ENCODE measurements at regions not wholly inside any gene's neighbourhood (a gene's known extent, or its start where the extent isn't known, plus 50 kb on each side); places are given as distances from the start of the nearest gene placed in this dataset.

GRCh38 chr1:223048026-223048425 lies 95.0 kb downstream of the TLR5 start:
- no peak for DNase-seq (ENCODE audit: low read depth)

GRCh38 chr1:223052462-223052861 lies 90.6 kb downstream of the TLR5 start:
- TF ChIP-seq, protein P1, sequence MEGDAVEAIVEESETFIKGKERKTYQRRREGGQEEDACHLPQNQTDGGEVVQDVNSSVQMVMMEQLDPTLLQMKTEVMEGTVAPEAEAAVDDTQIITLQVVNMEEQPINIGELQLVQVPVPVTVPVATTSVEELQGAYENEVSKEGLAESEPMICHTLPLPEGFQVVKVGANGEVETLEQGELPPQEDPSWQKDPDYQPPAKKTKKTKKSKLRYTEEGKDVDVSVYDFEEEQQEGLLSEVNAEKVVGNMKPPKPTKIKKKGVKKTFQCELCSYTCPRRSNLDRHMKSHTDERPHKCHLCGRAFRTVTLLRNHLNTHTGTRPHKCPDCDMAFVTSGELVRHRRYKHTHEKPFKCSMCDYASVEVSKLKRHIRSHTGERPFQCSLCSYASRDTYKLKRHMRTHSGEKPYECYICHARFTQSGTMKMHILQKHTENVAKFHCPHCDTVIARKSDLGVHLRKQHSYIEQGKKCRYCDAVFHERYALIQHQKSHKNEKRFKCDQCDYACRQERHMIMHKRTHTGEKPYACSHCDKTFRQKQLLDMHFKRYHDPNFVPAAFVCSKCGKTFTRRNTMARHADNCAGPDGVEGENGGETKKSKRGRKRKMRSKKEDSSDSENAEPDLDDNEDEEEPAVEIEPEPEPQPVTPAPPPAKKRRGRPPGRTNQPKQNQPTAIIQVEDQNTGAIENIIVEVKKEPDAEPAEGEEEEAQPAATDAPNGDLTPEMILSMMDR (IDR thresholded peaks at IDR 0.05; ENCODE audit: control insufficient read depth, extremely low read depth, insufficient read depth): no peak
- no peak overlapping the region for H3K4me3 ChIP-seq (ENCODE audit: low read depth, low read length)
- no peak for DNase-seq (ENCODE audit: low read depth)

More at GRCh38 chr1:223048026-223048425, 95.0 kb downstream of the TLR5 start:
- no peak overlapping the region for H3K4me3 ChIP-seq (ENCODE audit: low read depth, low read length)
- TF ChIP-seq, protein P1 (IDR thresholded peaks at IDR 0.05; ENCODE audit: control insufficient read depth, extremely low read depth, insufficient read depth): no peak

DNA sequence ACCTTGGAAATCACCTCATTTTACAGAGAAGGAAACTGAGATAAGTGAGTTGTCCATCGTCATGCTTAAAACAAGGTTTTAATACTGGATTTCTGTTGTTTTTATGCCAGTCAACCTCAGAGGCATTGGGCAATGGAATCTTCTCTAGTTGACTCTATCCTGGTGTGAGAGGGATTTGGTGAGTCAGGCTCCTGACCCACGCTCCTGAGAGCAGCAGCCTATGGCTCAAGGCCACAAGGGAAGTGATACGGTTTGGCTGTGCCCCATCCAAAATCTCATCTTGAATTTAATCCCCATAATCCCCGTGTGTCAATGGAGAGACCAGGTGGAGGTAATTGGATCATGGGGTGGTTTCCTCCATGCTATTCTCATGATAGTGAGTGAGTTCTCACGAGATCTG lies 90.1 kb downstream of the TLR5 start:
- H3K4me3 ChIP-seq (ENCODE audit: low read depth, low read length): no peak overlapping the region
- no peak for DNase-seq (ENCODE audit: low read depth)
- TF ChIP-seq, protein P1 (IDR thresholded peaks at IDR 0.05; ENCODE audit: control insufficient read depth, extremely low read depth, insufficient read depth): no peak

DNA sequence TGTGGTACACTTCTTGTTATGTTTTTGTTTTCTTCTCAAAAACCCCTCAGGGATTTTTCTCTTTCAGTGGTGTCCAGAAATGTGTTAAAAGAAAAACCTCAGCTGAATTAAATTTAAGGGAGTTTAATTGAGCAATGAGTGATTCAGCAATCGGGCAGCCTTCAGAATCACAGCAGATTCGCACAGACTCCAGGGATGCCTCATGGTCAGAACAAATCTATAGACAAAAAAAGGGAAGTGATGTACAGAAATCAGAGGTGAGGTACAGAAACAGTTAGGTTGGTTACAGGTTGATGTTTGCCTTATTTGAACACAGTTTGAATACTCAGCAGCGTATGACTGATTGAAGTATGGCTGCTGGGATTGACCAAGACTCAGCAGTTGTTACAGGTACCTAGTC lies 86.2 kb downstream of the TLR5 start:
- H3K4me3 ChIP-seq (ENCODE audit: low read depth, low read length): no peak overlapping the region
- TF ChIP-seq, protein P1 (IDR thresholded peaks at IDR 0.05; ENCODE audit: control insufficient read depth, extremely low read depth, insufficient read depth): no peak
- DNase-seq (ENCODE audit: low read depth): no peak

DNA sequence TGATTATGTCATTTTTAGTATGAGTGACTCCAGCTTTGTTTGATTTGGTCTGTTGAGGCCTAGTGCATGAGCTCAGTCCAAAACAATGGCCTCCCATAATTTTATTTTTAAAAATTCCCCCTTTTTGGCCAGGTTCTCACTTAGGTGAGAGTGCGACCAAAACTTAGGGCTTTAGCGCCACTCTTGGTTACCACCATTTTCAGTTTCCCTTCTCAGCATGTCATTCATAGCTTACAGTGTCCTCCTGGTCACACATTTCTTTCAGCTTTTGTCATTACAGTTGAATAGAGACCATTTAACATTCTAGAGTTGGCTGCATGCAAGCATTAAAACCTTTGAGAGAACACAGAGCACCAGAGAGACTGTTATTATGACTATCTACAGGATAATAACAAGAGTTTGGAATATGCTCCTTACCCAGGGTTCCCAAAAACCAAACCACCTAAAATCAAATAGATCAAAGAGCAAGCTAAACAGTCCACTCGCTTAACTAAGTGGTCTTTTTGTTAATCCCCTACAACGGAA lies 85.4 kb downstream of the TLR5 start:
- H3K4me3 ChIP-seq (ENCODE audit: low read depth, low read length): no peak overlapping the region
- TF ChIP-seq, protein P1 (IDR thresholded peaks at IDR 0.05; ENCODE audit: control insufficient read depth, extremely low read depth, insufficient read depth): no peak
- no peak for DNase-seq (ENCODE audit: low read depth)
